Suprapubic skin (tissue), 4 donors: ENCODE measurements at regions not wholly inside any gene's neighbourhood (a gene's known extent, or its start where the extent isn't known, plus 50 kb on each side); places are given as distances from the start of the nearest gene placed in this dataset.

Source experiments
- DNase-seq, 2 donors: peaks; one replicate each; pipeline ENCODE4 v3.0.0-alpha.2; 2019; ENCODE audit warnings: low spot score in 2 of 2
- H3K27ac ChIP-seq: fragments of 200-600 bp; sonication (generic); one replicate; pipeline ENCODE4 v1.5.1; 2019
- H3K27me3 ChIP-seq: fragments of 200-600 bp; sonication (generic); one replicate; pipeline ENCODE4 v1.5.1; 2019
- H3K36me3 ChIP-seq: fragments of 200-600 bp; sonication (generic); one replicate; pipeline ENCODE4 v1.5.1; 2019
- H3K4me1 ChIP-seq: fragments of 200-600 bp; sonication (generic); one replicate; pipeline ENCODE4 v1.5.1; 2019
- H3K4me3 ChIP-seq: fragments of 200-600 bp; sonication (generic); one replicate; pipeline ENCODE4 v1.5.1; 2019; ENCODE audit warnings: mild to moderate bottlenecking
- H3K9me3 ChIP-seq: fragments of 200-600 bp; sonication (generic); one replicate; pipeline ENCODE4 v1.5.1; 2019
- EP300 ChIP-seq: sonication (generic); formaldehyde crosslinking; IDR thresholded peaks from one replicate; pipeline ENCODE4 v1.6.1; 2017; ENCODE audit warnings: antibody characterized with exemption
- POLR2A ChIP-seq, 2 donors: fragments of 450-650 bp; IDR thresholded peaks; one replicate each; pipeline ENCODE4 v1.6.1; 2017; ENCODE audit warnings: antibody characterized with exemption in 2 of 2, mild to moderate bottlenecking in 2 of 2, moderate library complexity in 2 of 2
- POLR2AphosphoS5 ChIP-seq, 3 donors: sonication (generic); formaldehyde crosslinking; IDR thresholded peaks; one replicate each; pipeline ENCODE4 v1.6.1; 2017; ENCODE audit warnings: antibody characterized with exemption in 3 of 3
- WGBS: methylation state at CpG from one replicate; pipeline ENCODE4 v1.1.5; 2018; 5-methylcytosine and 5-hydroxymethylcytosine counted together
- TF ChIP-seq, protein P1 (sequence below), 2 donors: fragments of 200-600 bp in 1 of 2; fragments of 450-650 bp in 1 of 2; sonication (generic) in 1 of 2; IDR thresholded peaks; one replicate each; pipeline ENCODE4 v1.5.1; 2016 to 2019; ENCODE audit warnings: antibody characterized with exemption in 2 of 2, mild to moderate bottlenecking in 1 of 2, moderate library complexity in 1 of 2

DNA sequence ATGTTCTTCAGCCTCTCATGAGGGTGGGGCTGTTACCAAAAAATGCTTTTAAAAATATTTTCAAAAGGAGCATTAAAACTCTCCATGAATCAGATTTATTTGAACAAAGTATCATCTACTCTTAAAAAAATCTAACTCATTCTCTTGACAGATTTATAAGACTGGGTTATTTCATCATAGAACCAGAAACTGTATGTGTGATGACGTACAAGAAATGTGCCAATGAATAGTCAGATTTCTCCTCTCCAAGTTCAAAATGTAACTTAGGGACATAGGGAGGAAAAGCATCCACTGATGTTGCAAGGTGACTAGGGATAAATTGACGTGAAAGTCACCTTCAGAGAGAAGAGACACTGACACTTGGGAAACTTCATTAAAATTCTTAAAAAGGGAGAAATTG, 89.1 kb upstream of the CLNK start:
- no peak overlapping the region for H3K27ac ChIP-seq
- 70% methylated on average over 2 of the region's 2 CpGs for whole genome bisulfite sequencing
- TF ChIP-seq, protein P1, sequence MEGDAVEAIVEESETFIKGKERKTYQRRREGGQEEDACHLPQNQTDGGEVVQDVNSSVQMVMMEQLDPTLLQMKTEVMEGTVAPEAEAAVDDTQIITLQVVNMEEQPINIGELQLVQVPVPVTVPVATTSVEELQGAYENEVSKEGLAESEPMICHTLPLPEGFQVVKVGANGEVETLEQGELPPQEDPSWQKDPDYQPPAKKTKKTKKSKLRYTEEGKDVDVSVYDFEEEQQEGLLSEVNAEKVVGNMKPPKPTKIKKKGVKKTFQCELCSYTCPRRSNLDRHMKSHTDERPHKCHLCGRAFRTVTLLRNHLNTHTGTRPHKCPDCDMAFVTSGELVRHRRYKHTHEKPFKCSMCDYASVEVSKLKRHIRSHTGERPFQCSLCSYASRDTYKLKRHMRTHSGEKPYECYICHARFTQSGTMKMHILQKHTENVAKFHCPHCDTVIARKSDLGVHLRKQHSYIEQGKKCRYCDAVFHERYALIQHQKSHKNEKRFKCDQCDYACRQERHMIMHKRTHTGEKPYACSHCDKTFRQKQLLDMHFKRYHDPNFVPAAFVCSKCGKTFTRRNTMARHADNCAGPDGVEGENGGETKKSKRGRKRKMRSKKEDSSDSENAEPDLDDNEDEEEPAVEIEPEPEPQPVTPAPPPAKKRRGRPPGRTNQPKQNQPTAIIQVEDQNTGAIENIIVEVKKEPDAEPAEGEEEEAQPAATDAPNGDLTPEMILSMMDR (IDR thresholded peaks at IDR 0.05) = no peak
- no peak for TF ChIP-seq EP300
- no peak for TF ChIP-seq POLR2AphosphoS5 (IDR thresholded peaks at IDR 0.05)
- no peak for TF ChIP-seq POLR2A (IDR thresholded peaks at IDR 0.05)

GRCh38 chr4:10773010-10773409, 88.4 kb upstream of the CLNK start:
- no peak for DNase-seq
- Histone ChIP-seq H3K4me3 (no peak overlapping the region), H3K9me3 (no peaks in the 10 kb centered on the region), H3K36me3 (no peaks in the 10 kb centered on the region), H3K4me1 (no peaks in the 10 kb centered on the region), H3K27me3 (no peaks in the 10 kb centered on the region), H3K27ac (no peak overlapping the region)
- 38% methylated on average over 3 of the region's 3 CpGs for WGBS
- no peak for TF ChIP-seq POLR2AphosphoS5 (IDR thresholded peaks at IDR 0.05)
- no peak for TF ChIP-seq POLR2A (IDR thresholded peaks at IDR 0.05)
- TF ChIP-seq, protein P1 (IDR thresholded peaks at IDR 0.05) = no peak
- TF ChIP-seq EP300 = no peak

More for the DNA sequence above, 89.1 kb upstream of the CLNK start:
- H3K4me3 ChIP-seq = no peak overlapping the region
- no peaks in the 10 kb centered on the region for H3K4me1 ChIP-seq
- H3K9me3 ChIP-seq = no peaks in the 10 kb centered on the region
- no peaks in the 10 kb centered on the region for H3K27me3 ChIP-seq
- no peaks in the 10 kb centered on the region for H3K36me3 ChIP-seq
- DNase-seq = no peak

- TF ChIP-seq POLR2A (IDR thresholded peaks at IDR 0.05) (no peak), EP300 (no peak), POLR2AphosphoS5 (IDR thresholded peaks at IDR 0.05) (no peak)
- TF ChIP-seq, protein P1 (IDR thresholded peaks at IDR 0.05) = no peak
- Histone ChIP-seq H3K4me3 (no peak overlapping the region), H3K27ac (no peak overlapping the region), H3K4me1 (no peaks in the 10 kb centered on the region), H3K9me3 (no peaks in the 10 kb centered on the region), H3K27me3 (no peaks in the 10 kb centered on the region), H3K36me3 (no peaks in the 10 kb centered on the region)
- 54% methylated on average over 3 of the region's 3 CpGs for WGBS
- DNase-seq = no peak
Measured at GRCh38 chr4:10765386-10765785, 80.8 kb upstream of the CLNK start.

DNA sequence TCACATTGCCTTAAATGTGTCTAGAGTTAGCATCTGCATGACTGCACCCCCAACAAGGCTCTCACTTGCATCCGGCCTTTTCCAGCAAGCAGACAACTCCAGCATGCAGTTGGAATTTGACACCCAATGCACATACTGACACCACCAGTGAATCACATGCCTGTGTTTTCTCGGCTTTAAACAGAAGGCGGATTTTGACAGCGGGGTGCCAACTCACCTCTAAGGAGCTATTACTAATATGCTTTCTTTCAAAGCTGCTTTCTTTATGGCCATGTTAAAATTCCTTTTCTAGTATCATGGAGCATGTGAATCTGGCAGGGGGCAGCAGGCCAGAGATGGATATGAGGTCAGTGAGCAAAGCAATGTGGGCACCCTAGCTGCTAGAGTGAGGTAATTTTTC, 78.0 kb upstream of the CLNK start:
- DNase-seq = no peak
- Histone ChIP-seq H3K27ac (no peak overlapping the region), H3K4me1 (no peaks in the 10 kb centered on the region), H3K4me3 (no peak overlapping the region), H3K27me3 (no peaks in the 10 kb centered on the region), H3K9me3 (no peaks in the 10 kb centered on the region), H3K36me3 (no peaks in the 10 kb centered on the region)
- TF ChIP-seq, protein P1 (IDR thresholded peaks at IDR 0.05) = no peak
- no peak for TF ChIP-seq POLR2A (IDR thresholded peaks at IDR 0.05)
- TF ChIP-seq POLR2AphosphoS5 (IDR thresholded peaks at IDR 0.05) = no peak
- no peak for TF ChIP-seq EP300
- 77% methylated on average over 4 of the region's 4 CpGs for WGBS

GRCh38 chr4:10761903-10762302, 77.3 kb upstream of the CLNK start:
- 100% methylated on average over 1 of the region's 1 CpG for WGBS

More at GRCh38 chr4:10761903-10762302, 77.3 kb upstream of the CLNK start:
- Histone ChIP-seq H3K4me1 (no peaks in the 10 kb centered on the region), H3K27ac (no peak overlapping the region), H3K9me3 (no peaks in the 10 kb centered on the region), H3K4me3 (no peak overlapping the region), H3K36me3 (no peaks in the 10 kb centered on the region), H3K27me3 (no peaks in the 10 kb centered on the region)
- DNase-seq = no peak
- TF ChIP-seq, protein P1 (IDR thresholded peaks at IDR 0.05) = no peak
- no peak for TF ChIP-seq POLR2AphosphoS5 (IDR thresholded peaks at IDR 0.05)
- no peak for TF ChIP-seq POLR2A (IDR thresholded peaks at IDR 0.05)
- no peak for TF ChIP-seq EP300
